HepG2 (cell line): ENCODE measurements at regions not wholly inside any gene's neighbourhood (a gene's known extent, or its start where the extent isn't known, plus 50 kb on each side); places are given as distances from the start of the nearest gene placed in this dataset.

Experiments
- ATAC-seq: fragments of 200-7000 bp; cut with Tn5 transposase; 3 replicates; pipeline ENCODE4 v1.9.1; 2020; ENCODE audit warnings: mild to moderate bottlenecking, moderate library complexity
- BruUV-seq: library from RNA; stranded (reverse); fragments of 400-500 nt; replicated peaks from 2 replicates; lab custom pipeline; 2021; lab: Mats Ljungman, UMichigan
- CTCF ChIA-PET: fragments of 300-600 bp; formaldehyde crosslinking; extraction: SDS; loops from one replicate; lab custom pipeline; 2021; ENCODE audit warnings: low total read pairs, inconsistent platforms, low intra/inter-chr PET ratio; lab: Yijun Ruan, JAX
- POLR2A ChIA-PET: fragments of 350-600 bp; sonication (Branson Sonifier 250); formaldehyde crosslinking; loops from one replicate; lab custom pipeline; 2020; ENCODE audit warnings: antibody characterized with exemption, inconsistent platforms; lab: Yijun Ruan, JAX
- DNase-seq: peaks from one replicate; pipeline ENCODE4 v3.0.0-alpha.2; 2015; ENCODE audit warnings: low spot score
- FAIRE-seq: peaks from 3 replicates; lab custom pipeline; 2011; peaks lifted over from hg19 to GRCh38; lab: Jason Lieb, UNC
- H2AFZ ChIP-seq: one replicate; pipeline ENCODE4 v1.6.1; 2011; ENCODE audit warnings: low read length, inconsistent platforms
- H3K27ac ChIP-seq: fragments of 300-600 bp; 3 replicates; pipeline ENCODE4 v1.8.0; 2011; ENCODE audit warnings: mixed run types, mild to moderate bottlenecking, mixed read lengths, low read length, inconsistent platforms; ENCODE audit not compliant: insufficient read depth; ENCODE audit errors: extremely low read length
- H3K27me3 ChIP-seq, 2 experiments: fragments of 200-600 bp in 1 of 2; 2 replicates in 1 of 2; 3 replicates in 1 of 2; pipeline versions ENCODE4 v1.6.0 to v1.8.0; 2011; ENCODE audit warnings: low read length in 2 of 2, mild to moderate bottlenecking in 2 of 2, moderate library complexity in 2 of 2, inconsistent platforms in 1 of 2; ENCODE audit not compliant: insufficient read depth in 2 of 2, control insufficient read depth in 1 of 2
- H3K36me3 ChIP-seq, 2 experiments: fragments of 200-600 bp in 1 of 2; replicated peaks in 1 of 2; 2 replicates in 1 of 2; 3 replicates in 1 of 2; pipeline versions ENCODE4 v1.5.1 to v1.8.0; 2011; ENCODE audit warnings: low read length in 2 of 2, inconsistent platforms in 1 of 2; ENCODE audit not compliant: insufficient read depth in 2 of 2, control insufficient read depth in 1 of 2
- H3K4me1 ChIP-seq: 2 replicates; pipeline ENCODE4 v1.5.1; 2012; ENCODE audit warnings: low read length, inconsistent platforms; ENCODE audit not compliant: insufficient read depth
- H3K4me2 ChIP-seq: 2 replicates; pipeline ENCODE4 v1.6.0; 2011; ENCODE audit warnings: low read depth, low read length, inconsistent platforms
- H3K4me3 ChIP-seq, 3 experiments: fragments of 200-600 bp in 1 of 3; sonication (generic), shearing (Covaris generic) in 1 of 3; replicated peaks in 1 of 3; 2 replicates each; pipeline ENCODE4 v1.5.1; 2011 to 2016; ENCODE audit warnings: low read length in 3 of 3, inconsistent platforms in 2 of 3, low read depth in 2 of 3, mild to moderate bottlenecking in 2 of 3, control low read depth in 1 of 3, mixed read lengths in 1 of 3; ENCODE audit not compliant: insufficient read depth in 1 of 3
- H3K79me2 ChIP-seq: one replicate; pipeline ENCODE4 v1.6.1; 2011; ENCODE audit warnings: low read length, inconsistent platforms; ENCODE audit not compliant: insufficient read depth
- H3K9ac ChIP-seq: 2 replicates; pipeline ENCODE4 v1.6.0; 2011; ENCODE audit warnings: mild to moderate bottlenecking, low read depth, low read length, inconsistent platforms; ENCODE audit not compliant: insufficient read depth
- H3K9me3 ChIP-seq: 2 replicates; pipeline ENCODE4 v1.5.1; 2012; ENCODE audit warnings: mild to moderate bottlenecking, low read length
- H4K20me1 ChIP-seq: 2 replicates; pipeline ENCODE4 v1.6.0; 2011; ENCODE audit warnings: inconsistent platforms, mild to moderate bottlenecking, low read length, moderate library complexity; ENCODE audit not compliant: insufficient read depth
- ARHGAP35 ChIP-seq: sonication (generic); formaldehyde crosslinking; IDR thresholded peaks from 2 replicates; pipeline ENCODE4 v1.9.0; 2022; ENCODE audit warnings: mild to moderate bottlenecking, inconsistent platforms, moderate library complexity, missing genetic modification reagents, borderline replicate concordance
- ETV6 ChIP-seq: sonication (generic); formaldehyde crosslinking; conservative IDR thresholded peaks from 2 replicates; pipeline ENCODE4 v1.4.0; 2020; ENCODE audit warnings: missing genetic modification reagents
- GATA4 ChIP-seq: sonication (generic); IDR thresholded peaks from 2 replicates; pipeline ENCODE4 v1.6.1; 2016; ENCODE audit warnings: antibody characterized with exemption, low read depth, borderline replicate concordance
- KDM2A ChIP-seq: sonication (generic); formaldehyde crosslinking; IDR thresholded peaks from 2 replicates; pipeline ENCODE4 v1.4.0; 2020; ENCODE audit warnings: low read depth, missing genetic modification reagents, borderline replicate concordance
- LRRFIP1 ChIP-seq: sonication (generic); formaldehyde crosslinking; conservative IDR thresholded peaks from 2 replicates; pipeline ENCODE4 v1.4.0; 2020; ENCODE audit warnings: missing genetic modification reagents
- NFYC ChIP-seq: IDR thresholded peaks from 2 replicates; pipeline ENCODE4 v1.6.1; 2016; ENCODE audit warnings: missing genetic modification reagents, missing compliant biosample characterization
- PAWR ChIP-seq: sonication (generic); formaldehyde crosslinking; IDR thresholded peaks from 2 replicates; pipeline ENCODE4 v1.4.0; 2020; ENCODE audit warnings: missing genetic modification reagents, mild to moderate bottlenecking, borderline replicate concordance
- RXRA ChIP-seq: sonication (generic); formaldehyde crosslinking; IDR thresholded peaks from 2 replicates; pipeline ENCODE4 v1.5.1; 2020; ENCODE audit warnings: missing genetic modification reagents
- XBP1 ChIP-seq: sonication (generic); formaldehyde crosslinking; IDR thresholded peaks from 2 replicates; pipeline ENCODE4 v1.5.0; 2020; ENCODE audit warnings: missing genetic modification reagents
- ZMYM2 ChIP-seq: sonication (generic); formaldehyde crosslinking; IDR thresholded peaks from 2 replicates; pipeline ENCODE4 v1.8.0; 2022; ENCODE audit warnings: mild to moderate bottlenecking, missing genetic modification reagents
- ZNF414 ChIP-seq: sonication (generic); formaldehyde crosslinking; IDR thresholded peaks from 2 replicates; pipeline ENCODE4 v1.5.0; 2020; ENCODE audit warnings: missing genetic modification reagents
- ZNF577 ChIP-seq: sonication (generic); formaldehyde crosslinking; IDR thresholded peaks from 2 replicates; pipeline ENCODE4 v1.4.0; 2020; ENCODE audit warnings: mild to moderate bottlenecking, low read depth, missing genetic modification reagents, borderline replicate concordance
- ZNF724P ChIP-seq: sonication (generic); formaldehyde crosslinking; IDR thresholded peaks from 2 replicates; pipeline ENCODE4 v1.8.0; 2022; ENCODE audit warnings: missing genetic modification reagents, borderline replicate concordance
- WGBS: methylation state at CpG from one replicate; pipeline ENCODE4 v1.1.6; 2017; ENCODE audit warnings: low lambda C conversion rate; 5-methylcytosine and 5-hydroxymethylcytosine counted together
- in situ Hi-C: cut with HindIII; loops from 2 replicates; pipeline ENCODE4 v1.10.0; 2017; ENCODE audit warnings: low pct_unique_long_range_greater_than_20kb; ENCODE audit not compliant: extremely low pct_ligation_motif_present
- intact Hi-C: fragments of 100-400 bp; cut with micrococcal nuclease; formaldehyde crosslinking; loops from one replicate; pipeline ENCODE4 v1.10.0; 2022; ENCODE audit not compliant: unreplicated experiment

GRCh38 chr4:124343661-124344171 lies 368.8 kb downstream of the ANKRD50 start:
- Histone ChIP-seq H3K4me2 (no peak overlapping the region), H3K4me1 (no peaks in the 10 kb centered on the region), H3K4me3 (no peak overlapping the region), H3K27ac (no peak overlapping the region), H3K36me3 (no peaks in the 10 kb centered on the region), H3K79me2 (no peaks in the 10 kb centered on the region), H3K27me3 (no peaks in the 10 kb centered on the region), H3K9ac (no peak overlapping the region), H3K9me3 (no peaks in the 10 kb centered on the region), H2AFZ (no peak overlapping the region), H4K20me1 (no peaks in the 10 kb centered on the region)
- 1% methylated on average over 3 of the region's 3 CpGs for WGBS
- TF ChIP-seq GATA4, result no peak
- no peak for TF ChIP-seq RXRA (CRISPR knock-in tag)
- no peak for TF ChIP-seq NFYC (CRISPR knock-in tag)
- no peak for TF ChIP-seq ZNF577
- no peak for TF ChIP-seq ZNF414 (CRISPR knock-in tag)
- no peak for TF ChIP-seq KDM2A (CRISPR knock-in tag)
- TF ChIP-seq XBP1 (CRISPR knock-in tag), result no peak
- no peak for TF ChIP-seq ETV6
- no peak for TF ChIP-seq LRRFIP1 (CRISPR knock-in tag)
- no peak for TF ChIP-seq ZNF724P (CRISPR knock-in tag)
- no peak for TF ChIP-seq PAWR (CRISPR knock-in tag)
- TF ChIP-seq ZMYM2 (CRISPR knock-in tag), result no peak
- no peak for TF ChIP-seq ARHGAP35
- no peak for FAIRE-seq
- in situ Hi-C loops (loop anchor here (25.0 kb wide), 1 partner anchor 894 kb away; no protein-coding TSS in a partner anchor), intact Hi-C loops (no loop called here)
- no peak for DNase-seq
- ChIA-PET POLR2A (no interaction called here), CTCF (no interaction called here)
- no TSS peak for BruUV-seq
- ATAC-seq, result no peak
